T-helper 2 cell treated with Interferon-gamma antibody and Interleukin-4, amounts not matched to agents 5 μg/mL and 100 μg/mL, for 36 hours (primary cell): ENCODE measurements at regions not wholly inside any gene's neighbourhood (a gene's known extent, or its start where the extent isn't known, plus 50 kb on each side); places are given as distances from the start of the nearest gene placed in this dataset.
"Not testable (repeated sequence)": the region's sequence is repeated elsewhere in the genome, so short reads cannot be mapped to it uniquely, and the experiment has no call there.

Experiments used
- DNase-seq: peaks from one replicate; pipeline ENCODE4 v3.0.0; 2021; ENCODE audit warnings: low spot score
- H3K27ac Mint-ChIP-seq: one replicate; pipeline ENCODE4 v1.8.0; 2021; ENCODE audit warnings: mild to moderate bottlenecking, mixed read lengths
- H3K27me3 Mint-ChIP-seq: one replicate; pipeline ENCODE4 v1.8.0; 2021; ENCODE audit warnings: low read depth, mixed read lengths
- H3K36me3 Mint-ChIP-seq: one replicate; pipeline ENCODE4 v1.8.0; 2021; ENCODE audit warnings: low read depth, mixed read lengths
- H3K4me1 Mint-ChIP-seq: one replicate; pipeline ENCODE4 v1.8.0; 2021; ENCODE audit warnings: low read depth, mixed read lengths
- H3K4me3 Mint-ChIP-seq: one replicate; pipeline ENCODE4 v1.8.0; 2022; ENCODE audit warnings: mild to moderate bottlenecking, moderate library complexity, mixed read lengths
- H3K9me3 Mint-ChIP-seq: one replicate; pipeline ENCODE4 v1.8.0; 2021; ENCODE audit warnings: mixed read lengths

DNA sequence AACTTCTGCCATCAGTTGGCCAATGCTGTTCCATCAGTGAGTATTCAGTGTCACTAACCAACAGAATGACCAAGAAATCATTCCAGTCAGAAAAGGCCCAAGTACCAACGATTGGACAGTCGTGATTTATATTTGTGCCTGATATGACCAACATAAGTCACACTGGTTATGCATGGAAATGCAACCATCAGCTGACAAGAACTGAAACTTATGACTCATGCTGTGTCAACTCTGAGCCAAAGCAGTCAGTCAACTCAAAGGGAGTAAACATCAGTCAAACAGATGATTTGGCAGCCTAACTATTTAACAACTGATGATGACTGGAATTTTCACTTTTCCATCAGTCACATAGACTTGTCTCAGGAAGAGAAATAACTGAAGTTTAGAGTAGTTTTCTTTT, 142.4 kb downstream of the ANXA2 start:
- DNase-seq: peak; percentile 64
- Mint-ChIP-seq H3K27me3 (peaks cover 56% of the 10 kb centered on the region), H3K27ac (no peak overlapping the region), H3K4me3 (no peak overlapping the region), H3K4me1 (peaks cover 5% of the 10 kb centered on the region), H3K9me3 (no peaks in the 10 kb centered on the region), H3K36me3 (no peaks in the 10 kb centered on the region)

DNA sequence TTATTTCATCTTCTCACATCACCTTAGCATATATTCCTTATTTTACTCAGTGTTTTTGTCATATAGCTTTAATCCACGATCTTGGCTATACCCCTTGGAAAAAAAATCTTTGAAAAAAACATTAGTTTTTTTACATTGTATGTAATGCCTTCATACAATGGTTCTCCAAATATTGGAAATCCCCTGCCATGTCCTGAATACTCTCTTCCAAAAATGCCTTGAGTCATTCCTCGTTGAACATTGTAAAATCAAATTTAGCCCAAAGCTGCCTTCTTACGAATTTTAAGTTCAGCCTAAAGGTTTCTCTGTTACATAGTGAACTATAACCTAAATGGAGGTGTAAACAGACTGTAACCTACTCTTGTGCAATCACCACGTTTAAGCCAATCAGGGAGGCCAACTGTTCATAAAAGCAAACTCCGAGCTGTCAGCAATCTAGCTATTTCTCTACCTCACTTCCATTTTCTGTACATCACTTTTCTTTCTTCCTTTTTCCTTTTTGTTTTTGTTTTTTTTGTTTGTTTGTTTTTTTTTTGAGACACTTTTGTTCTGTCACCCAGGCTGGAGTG, 140.1 kb downstream of the ANXA2 start:
- no peak overlapping the region for H3K27ac Mint-ChIP-seq
- H3K27me3 Mint-ChIP-seq: peaks cover 41% of the 10 kb centered on the region
- H3K36me3 Mint-ChIP-seq: no peaks in the 10 kb centered on the region
- peaks cover 5% of the 10 kb centered on the region for H3K4me1 Mint-ChIP-seq
- H3K4me3 Mint-ChIP-seq: no peak overlapping the region
- no peak for DNase-seq
- no peaks in the 10 kb centered on the region for H3K9me3 Mint-ChIP-seq

GRCh38 chr15:60259469-60259868, 138.3 kb downstream of the ANXA2 start:
- no peaks in the 10 kb centered on the region for H3K36me3 Mint-ChIP-seq
- H3K4me3 Mint-ChIP-seq: no peak overlapping the region
- no peak for DNase-seq
- H3K27ac Mint-ChIP-seq: no peak overlapping the region
- H3K27me3 Mint-ChIP-seq: peaks cover 35% of the 10 kb centered on the region
- peaks cover 5% of the 10 kb centered on the region for H3K4me1 Mint-ChIP-seq
- H3K9me3 Mint-ChIP-seq: no peaks in the 10 kb centered on the region

DNA sequence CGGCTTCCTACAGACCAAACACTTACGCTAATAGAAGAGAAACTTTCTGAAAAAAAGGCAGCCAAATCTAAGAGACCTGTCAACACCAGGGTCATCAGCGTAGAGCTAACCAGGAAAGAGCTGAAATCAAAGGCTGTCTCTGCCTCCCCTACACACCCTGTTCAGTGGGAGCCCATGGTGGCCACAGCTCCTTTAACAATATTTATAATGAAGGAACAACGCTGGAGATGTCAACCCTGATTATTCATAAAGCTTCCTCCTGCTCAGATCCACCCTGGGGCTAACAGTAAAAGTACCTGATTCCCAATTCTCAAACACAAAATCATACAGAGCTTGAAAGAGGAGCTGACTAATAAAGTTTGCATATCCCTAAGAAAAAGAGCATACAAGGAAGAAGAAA, 133.7 kb downstream of the ANXA2 start:
- Mint-ChIP-seq H3K36me3 (no peaks in the 10 kb centered on the region), H3K4me1 (no peaks in the 10 kb centered on the region), H3K27ac (no peak overlapping the region), H3K4me3 (no peak overlapping the region), H3K27me3 (peaks cover 41% of the 10 kb centered on the region), H3K9me3 (no peaks in the 10 kb centered on the region)
- DNase-seq: no peak

- peaks cover 41% of the 10 kb centered on the region for H3K27me3 Mint-ChIP-seq
- H3K4me3 Mint-ChIP-seq: no peak overlapping the region
- no peaks in the 10 kb centered on the region for H3K4me1 Mint-ChIP-seq
- no peaks in the 10 kb centered on the region for H3K9me3 Mint-ChIP-seq
- DNase-seq: no peak
- no peaks in the 10 kb centered on the region for H3K36me3 Mint-ChIP-seq
- no peak overlapping the region for H3K27ac Mint-ChIP-seq
Measured at GRCh38 chr15:60264566-60264965, 133.2 kb downstream of the ANXA2 start.

DNA sequence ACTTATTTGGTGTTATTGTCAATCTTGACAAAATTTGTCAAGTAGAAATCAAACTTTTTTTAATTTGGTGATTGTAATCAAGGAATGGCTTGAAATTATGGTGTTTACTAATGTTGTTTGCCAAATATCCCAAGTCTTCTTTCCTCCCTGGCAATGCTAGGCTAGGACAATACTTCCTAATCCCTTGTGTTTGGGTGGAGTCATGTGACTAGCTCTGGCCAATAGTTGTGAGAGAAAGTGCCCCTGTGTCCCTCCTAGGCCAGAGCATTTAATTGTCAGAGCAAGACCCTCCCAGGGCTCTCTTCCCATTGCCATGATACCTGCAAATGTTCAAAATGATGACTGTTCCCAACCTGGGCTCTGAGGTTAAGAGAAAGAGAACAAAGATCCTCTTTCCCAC, 132.7 kb downstream of the ANXA2 start:
- no peak overlapping the region for H3K27ac Mint-ChIP-seq
- H3K36me3 Mint-ChIP-seq: no peaks in the 10 kb centered on the region
- DNase-seq: no peak
- H3K27me3 Mint-ChIP-seq: peaks cover 37% of the 10 kb centered on the region
- no peak overlapping the region for H3K4me3 Mint-ChIP-seq
- no peaks in the 10 kb centered on the region for H3K9me3 Mint-ChIP-seq
- H3K4me1 Mint-ChIP-seq: no peaks in the 10 kb centered on the region

DNA sequence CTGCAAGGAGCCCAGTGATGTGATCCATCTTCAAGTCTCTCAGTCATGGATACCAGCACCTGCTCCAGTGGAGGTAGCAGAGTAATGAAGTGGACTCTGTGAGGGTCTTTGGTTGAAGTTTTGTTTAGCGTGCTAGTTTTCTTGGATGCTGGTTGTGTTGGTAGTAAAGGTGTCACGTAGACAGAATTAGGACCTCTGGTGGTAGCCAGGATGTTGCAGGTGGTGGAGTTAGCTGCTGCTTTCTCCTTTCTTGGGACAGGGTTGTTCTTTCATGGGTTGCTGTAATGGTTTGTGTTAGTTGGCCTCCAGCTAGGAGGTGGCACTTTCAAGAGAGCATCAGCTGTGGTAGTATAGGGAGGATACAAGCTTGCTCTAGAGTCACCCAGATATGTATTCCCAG, 125.2 kb downstream of the ANXA2 start:
- DNase-seq: no peak
- Mint-ChIP-seq H3K27ac (no peak overlapping the region), H3K36me3 (no peaks in the 10 kb centered on the region), H3K4me3 (no peak overlapping the region), H3K4me1 (no peaks in the 10 kb centered on the region), H3K9me3 (peaks cover 18% of the 10 kb centered on the region), H3K27me3 (peaks cover 24% of the 10 kb centered on the region)

- Mint-ChIP-seq H3K4me1 (no peaks in the 10 kb centered on the region), H3K9me3 (peaks cover 18% of the 10 kb centered on the region), H3K27me3 (peaks cover 18% of the 10 kb centered on the region), H3K4me3 (no peak overlapping the region), H3K36me3 (no peaks in the 10 kb centered on the region), H3K27ac (no peak overlapping the region)
- DNase-seq: no peak
Measured at GRCh38 chr15:60275624-60276023, 122.2 kb downstream of the ANXA2 start.

DNA sequence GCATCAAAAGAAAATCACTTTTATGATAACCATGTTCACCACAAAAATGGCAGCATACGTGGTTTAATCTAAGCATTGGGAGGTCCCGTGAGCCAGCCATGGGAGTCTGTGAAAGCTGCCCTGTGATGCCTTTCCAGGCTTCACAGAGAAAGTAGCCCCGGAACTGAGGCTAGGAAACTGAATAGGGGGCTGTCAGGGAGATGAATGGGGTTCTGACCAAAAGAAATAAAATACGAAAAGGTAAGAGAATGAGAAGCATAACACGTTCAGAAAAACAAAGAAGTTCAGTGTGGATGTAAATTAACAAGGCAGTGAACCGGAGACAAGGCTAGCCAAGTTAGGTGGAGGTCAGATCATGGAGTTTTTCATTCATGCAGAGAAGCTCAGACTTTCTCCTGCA, 118.9 kb downstream of the ANXA2 start:
- Mint-ChIP-seq H3K9me3 (peaks cover 18% of the 10 kb centered on the region), H3K4me1 (no peaks in the 10 kb centered on the region), H3K36me3 (no peaks in the 10 kb centered on the region), H3K27ac (no peak overlapping the region), H3K27me3 (peaks cover 35% of the 10 kb centered on the region), H3K4me3 (no peak overlapping the region)
- DNase-seq: no peak

- Mint-ChIP-seq H3K27me3 (peaks cover 46% of the 10 kb centered on the region), H3K36me3 (no peaks in the 10 kb centered on the region), H3K4me1 (no peaks in the 10 kb centered on the region), H3K27ac (no peak overlapping the region), H3K4me3 (no peak overlapping the region), H3K9me3 (peaks cover 16% of the 10 kb centered on the region)
- DNase-seq: no peak
Measured at GRCh38 chr15:60280259-60280658, 117.5 kb downstream of the ANXA2 start.

DNA sequence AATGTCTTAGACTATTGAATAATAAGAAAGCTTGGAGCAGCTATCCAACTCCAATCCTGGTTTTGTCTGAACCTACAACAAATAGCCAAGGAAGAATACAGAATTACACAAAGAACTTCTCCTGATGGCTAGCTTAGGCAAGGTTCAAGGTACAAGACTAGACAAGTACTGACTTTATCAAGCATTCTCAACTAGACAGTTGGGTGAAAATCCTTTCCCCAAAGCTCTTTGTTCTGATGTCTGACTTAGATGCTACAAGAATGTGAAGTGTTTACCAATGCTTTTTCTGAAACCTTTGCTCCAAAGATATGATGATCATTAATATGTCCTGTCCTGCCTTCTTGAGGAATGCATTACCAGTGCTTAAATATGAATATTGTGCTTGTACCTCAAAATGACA, 113.8 kb downstream of the ANXA2 start:
- Mint-ChIP-seq H3K9me3 (no peaks in the 10 kb centered on the region), H3K36me3 (no peaks in the 10 kb centered on the region), H3K4me1 (no peaks in the 10 kb centered on the region), H3K27me3 (peaks cover 41% of the 10 kb centered on the region), H3K4me3 (no peak overlapping the region), H3K27ac (no peak overlapping the region)
- DNase-seq: no peak

- H3K4me3 Mint-ChIP-seq, H3K4me1 Mint-ChIP-seq, H3K9me3 Mint-ChIP-seq, H3K36me3 Mint-ChIP-seq, H3K27ac Mint-ChIP-seq, DNase-seq: not testable (repeated sequence)
- peaks cover 10% of the 10 kb centered on the region for H3K27me3 Mint-ChIP-seq
Measured at GRCh38 chr15:60295901-60296300, 101.9 kb downstream of the ANXA2 start.

DNA sequence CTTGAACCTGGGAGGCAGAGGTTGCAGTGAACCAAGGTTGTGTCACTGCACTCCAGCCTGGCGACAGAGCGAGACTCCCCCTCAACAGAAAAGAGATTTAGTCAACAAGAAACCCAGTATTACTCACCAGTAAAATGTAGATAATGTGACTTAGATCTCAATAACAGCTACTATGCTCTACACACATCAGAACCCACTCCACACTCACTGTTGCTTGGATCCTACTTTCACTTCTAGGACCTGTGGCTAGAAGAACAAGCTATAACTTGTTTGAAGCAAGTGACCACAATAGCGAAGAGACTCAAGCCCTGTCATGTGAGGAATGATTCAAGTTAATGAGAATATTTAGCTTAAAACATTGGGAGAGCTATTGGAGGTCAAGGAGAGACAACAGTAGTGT, 100.7 kb downstream of the ANXA2 start:
- no peak overlapping the region for H3K4me3 Mint-ChIP-seq
- peaks cover 5% of the 10 kb centered on the region for H3K9me3 Mint-ChIP-seq
- no peak overlapping the region for H3K27ac Mint-ChIP-seq
- H3K27me3 Mint-ChIP-seq: peaks cover 6% of the 10 kb centered on the region
- no peak for DNase-seq
- no peaks in the 10 kb centered on the region for H3K36me3 Mint-ChIP-seq
- no peaks in the 10 kb centered on the region for H3K4me1 Mint-ChIP-seq
